ENCODE measurements at regions not wholly inside any gene's neighbourhood (a gene's known extent, or its start where the extent isn't known, plus 50 kb on each side); places are given as distances from the start of the nearest gene placed in this dataset.
A peak's percentile ranks its signal among the peaks of the same experiment; 100 is the strongest.

DNA sequence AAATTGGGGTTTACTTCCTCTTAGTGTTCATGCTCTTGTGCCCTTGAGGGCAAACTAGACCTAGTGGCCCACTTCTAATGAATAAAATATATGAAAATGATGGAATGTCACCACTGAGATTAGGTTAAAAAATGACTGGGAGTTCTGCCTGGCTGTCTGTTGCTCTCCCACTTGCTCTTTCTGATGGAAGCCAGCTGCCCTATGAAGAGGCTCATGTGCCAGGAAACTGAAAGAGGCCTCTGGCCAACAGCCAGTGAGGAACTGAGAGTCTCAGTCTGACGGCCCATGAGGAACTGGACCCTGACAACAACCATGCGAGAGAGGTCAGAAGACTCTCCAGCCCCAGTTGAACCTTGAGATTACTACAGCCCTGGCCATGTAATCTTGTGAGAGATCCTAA lies 107.1 kb upstream of the FHIT start:
- no peak overlapping the region for H3K27ac ChIP-seq
- H3K27me3 ChIP-seq = no peaks in the 10 kb centered on the region
- peak; percentile 72 to 76 for DNase-seq (ENCODE audit: low read depth in 1 of 2, low spot score in 1 of 2)
- peaks cover 14% of the 10 kb centered on the region for H3K4me1 ChIP-seq (ENCODE audit: low read depth)
- H3K4me3 ChIP-seq = no peak overlapping the region
- no peaks in the 10 kb centered on the region for H3K9me3 ChIP-seq (ENCODE audit: low read depth)
- no peaks in the 10 kb centered on the region for H3K36me3 ChIP-seq
- TF ChIP-seq, protein P1, sequence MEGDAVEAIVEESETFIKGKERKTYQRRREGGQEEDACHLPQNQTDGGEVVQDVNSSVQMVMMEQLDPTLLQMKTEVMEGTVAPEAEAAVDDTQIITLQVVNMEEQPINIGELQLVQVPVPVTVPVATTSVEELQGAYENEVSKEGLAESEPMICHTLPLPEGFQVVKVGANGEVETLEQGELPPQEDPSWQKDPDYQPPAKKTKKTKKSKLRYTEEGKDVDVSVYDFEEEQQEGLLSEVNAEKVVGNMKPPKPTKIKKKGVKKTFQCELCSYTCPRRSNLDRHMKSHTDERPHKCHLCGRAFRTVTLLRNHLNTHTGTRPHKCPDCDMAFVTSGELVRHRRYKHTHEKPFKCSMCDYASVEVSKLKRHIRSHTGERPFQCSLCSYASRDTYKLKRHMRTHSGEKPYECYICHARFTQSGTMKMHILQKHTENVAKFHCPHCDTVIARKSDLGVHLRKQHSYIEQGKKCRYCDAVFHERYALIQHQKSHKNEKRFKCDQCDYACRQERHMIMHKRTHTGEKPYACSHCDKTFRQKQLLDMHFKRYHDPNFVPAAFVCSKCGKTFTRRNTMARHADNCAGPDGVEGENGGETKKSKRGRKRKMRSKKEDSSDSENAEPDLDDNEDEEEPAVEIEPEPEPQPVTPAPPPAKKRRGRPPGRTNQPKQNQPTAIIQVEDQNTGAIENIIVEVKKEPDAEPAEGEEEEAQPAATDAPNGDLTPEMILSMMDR (IDR thresholded peaks at IDR 0.05; ENCODE audit: low read depth, low read length) = no peak

- Histone ChIP-seq H3K27me3 (no peaks in the 10 kb centered on the region), H3K4me1 (ENCODE audit: low read depth) (peaks cover 14% of the 10 kb centered on the region), H3K27ac (no peak overlapping the region), H3K9me3 (ENCODE audit: low read depth) (no peaks in the 10 kb centered on the region), H3K4me3 (no peak overlapping the region), H3K36me3 (no peaks in the 10 kb centered on the region)
- TF ChIP-seq, protein P1 (IDR thresholded peaks at IDR 0.05; ENCODE audit: low read depth, low read length) = no peak
- DNase-seq (ENCODE audit: low read depth in 1 of 2, low spot score in 1 of 2) = no peak
These were observed 109.2 kb upstream of the FHIT start for GRCh38 chr3:61360297-61360965.

- Histone ChIP-seq H3K4me1 (ENCODE audit: low read depth) (no peaks in the 10 kb centered on the region), H3K27ac (no peak overlapping the region), H3K9me3 (ENCODE audit: low read depth) (no peaks in the 10 kb centered on the region), H3K4me3 (no peak overlapping the region), H3K36me3 (no peaks in the 10 kb centered on the region), H3K27me3 (no peaks in the 10 kb centered on the region)
- TF ChIP-seq, protein P1 (IDR thresholded peaks at IDR 0.05; ENCODE audit: low read depth, low read length) = no peak
- no peak for DNase-seq (ENCODE audit: low read depth in 1 of 2, low spot score in 1 of 2)
These were observed 118.4 kb upstream of the FHIT start for GRCh38 chr3:61369678-61370077.

GRCh38 chr3:61371123-61371522 lies 119.9 kb upstream of the FHIT start:
- TF ChIP-seq, protein P1 (IDR thresholded peaks at IDR 0.05; ENCODE audit: low read depth, low read length) = peak; percentile 44
- Histone ChIP-seq H3K27me3 (no peaks in the 10 kb centered on the region), H3K27ac (no peak overlapping the region), H3K9me3 (ENCODE audit: low read depth) (no peaks in the 10 kb centered on the region), H3K36me3 (no peaks in the 10 kb centered on the region), H3K4me1 (ENCODE audit: low read depth) (no peaks in the 10 kb centered on the region), H3K4me3 (no peak overlapping the region)
- peak; percentile 9 to 46 for DNase-seq (ENCODE audit: low read depth in 1 of 2, low spot score in 1 of 2)

- Histone ChIP-seq H3K4me1 (ENCODE audit: low read depth) (no peaks in the 10 kb centered on the region), H3K4me3 (no peak overlapping the region), H3K36me3 (no peaks in the 10 kb centered on the region), H3K9me3 (ENCODE audit: low read depth) (no peaks in the 10 kb centered on the region), H3K27ac (no peak overlapping the region), H3K27me3 (no peaks in the 10 kb centered on the region)
- TF ChIP-seq, protein P1 (IDR thresholded peaks at IDR 0.05; ENCODE audit: low read depth, low read length) = no peak
- DNase-seq (ENCODE audit: low read depth in 1 of 2, low spot score in 1 of 2) = no peak
These were observed 121.5 kb upstream of the FHIT start for GRCh38 chr3:61372723-61373122.

All from cardiac muscle cell (in vitro differentiated cells and primary cell).